GM10266 (cell line): ENCODE measurements at regions not wholly inside any gene's neighbourhood (a gene's known extent, or its start where the extent isn't known, plus 50 kb on each side); places are given as distances from the start of the nearest gene placed in this dataset.

Source experiments
- DNase-seq: peaks from one replicate; pipeline ENCODE4 v3.0.0; 2012; ENCODE audit errors: extremely low spot score
- TF ChIP-seq, protein P1 (sequence below): IDR thresholded peaks from 2 replicates; pipeline ENCODE4 v1.5.1; 2012; ENCODE audit warnings: mild to moderate bottlenecking, low read depth; ENCODE audit not compliant: control insufficient read depth, insufficient read depth; ENCODE audit errors: missing control alignments

- no peak for DNase-seq
- TF ChIP-seq, protein P1, sequence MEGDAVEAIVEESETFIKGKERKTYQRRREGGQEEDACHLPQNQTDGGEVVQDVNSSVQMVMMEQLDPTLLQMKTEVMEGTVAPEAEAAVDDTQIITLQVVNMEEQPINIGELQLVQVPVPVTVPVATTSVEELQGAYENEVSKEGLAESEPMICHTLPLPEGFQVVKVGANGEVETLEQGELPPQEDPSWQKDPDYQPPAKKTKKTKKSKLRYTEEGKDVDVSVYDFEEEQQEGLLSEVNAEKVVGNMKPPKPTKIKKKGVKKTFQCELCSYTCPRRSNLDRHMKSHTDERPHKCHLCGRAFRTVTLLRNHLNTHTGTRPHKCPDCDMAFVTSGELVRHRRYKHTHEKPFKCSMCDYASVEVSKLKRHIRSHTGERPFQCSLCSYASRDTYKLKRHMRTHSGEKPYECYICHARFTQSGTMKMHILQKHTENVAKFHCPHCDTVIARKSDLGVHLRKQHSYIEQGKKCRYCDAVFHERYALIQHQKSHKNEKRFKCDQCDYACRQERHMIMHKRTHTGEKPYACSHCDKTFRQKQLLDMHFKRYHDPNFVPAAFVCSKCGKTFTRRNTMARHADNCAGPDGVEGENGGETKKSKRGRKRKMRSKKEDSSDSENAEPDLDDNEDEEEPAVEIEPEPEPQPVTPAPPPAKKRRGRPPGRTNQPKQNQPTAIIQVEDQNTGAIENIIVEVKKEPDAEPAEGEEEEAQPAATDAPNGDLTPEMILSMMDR: no peak
Observed at GRCh38 chr4:71962622-71963264, 69.1 kb upstream of the NPFFR2 start.

GRCh38 chr4:71974681-71975080 is 57.1 kb upstream of the NPFFR2 start:
- no peak for DNase-seq
- TF ChIP-seq, protein P1: no peak

DNA sequence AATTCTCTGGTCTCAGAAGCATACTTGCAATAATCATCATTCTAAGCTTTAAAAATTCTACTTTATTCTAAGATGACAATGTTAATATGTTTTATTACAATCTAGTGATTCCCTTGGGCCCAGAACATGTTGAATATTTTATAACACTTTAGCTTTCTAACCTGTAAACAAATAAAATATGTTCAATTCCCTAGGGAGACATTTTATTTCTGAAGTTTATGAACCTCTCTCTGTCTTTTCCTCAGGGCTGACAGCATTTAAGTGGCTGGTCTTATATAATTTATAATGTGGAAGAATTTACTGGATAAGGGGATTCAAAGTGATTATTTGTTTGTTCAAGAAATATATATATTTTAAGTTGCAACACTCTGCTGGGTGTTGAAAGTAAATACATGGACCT is 55.3 kb upstream of the NPFFR2 start:
- no peak for DNase-seq
- TF ChIP-seq, protein P1: no peak

DNA sequence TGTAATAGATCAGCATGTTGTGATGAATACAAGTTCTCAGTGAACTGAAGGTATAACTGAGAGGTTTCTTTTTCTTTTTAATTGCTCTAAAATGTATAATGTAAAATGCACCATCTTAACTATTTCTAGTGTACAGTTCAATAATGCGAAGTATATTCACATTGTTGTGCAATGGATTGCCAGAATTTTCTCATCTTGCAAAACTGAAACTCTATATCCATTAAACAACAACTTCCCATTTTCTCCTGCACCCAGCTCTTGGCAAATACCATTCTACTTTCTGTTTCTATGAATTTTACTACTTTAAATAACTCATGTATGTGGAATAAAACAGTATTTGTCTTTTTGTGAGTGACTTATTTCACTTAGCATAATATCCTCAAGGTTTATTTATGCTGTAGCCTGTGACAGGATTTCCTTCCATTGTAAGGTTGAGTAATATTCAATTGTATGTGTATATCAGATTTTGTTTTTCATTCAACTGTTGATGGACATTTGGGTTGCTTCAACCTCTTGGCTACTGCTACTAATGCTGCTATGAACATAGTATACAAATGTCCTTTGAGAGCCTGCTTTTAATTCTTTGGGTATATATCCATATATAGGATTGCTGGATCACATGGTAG is 53.5 kb upstream of the NPFFR2 start:
- no peak for DNase-seq
- TF ChIP-seq, protein P1: no peak

- TF ChIP-seq, protein P1: no peak
- no peak for DNase-seq
Observed at GRCh38 chr4:71980976-71981375, 50.8 kb upstream of the NPFFR2 start.
